Skin of body (tissue), 1 donor: ENCODE measurements at regions not wholly inside any gene's neighbourhood (a gene's known extent, or its start where the extent isn't known, plus 50 kb on each side); places are given as distances from the start of the nearest gene placed in this dataset.
"Not testable (repeated sequence)": the region's sequence is repeated elsewhere in the genome, so short reads cannot be mapped to it uniquely, and the experiment has no call there.

Source experiments
- DNase-seq: peaks from one replicate; lab custom pipeline; 2025; lab: John Stamatoyannopoulos, UW

GRCh38 chr1:203559523-203559922, 65.6 kb downstream of the OPTC start:
- no peak for DNase-seq

DNA sequence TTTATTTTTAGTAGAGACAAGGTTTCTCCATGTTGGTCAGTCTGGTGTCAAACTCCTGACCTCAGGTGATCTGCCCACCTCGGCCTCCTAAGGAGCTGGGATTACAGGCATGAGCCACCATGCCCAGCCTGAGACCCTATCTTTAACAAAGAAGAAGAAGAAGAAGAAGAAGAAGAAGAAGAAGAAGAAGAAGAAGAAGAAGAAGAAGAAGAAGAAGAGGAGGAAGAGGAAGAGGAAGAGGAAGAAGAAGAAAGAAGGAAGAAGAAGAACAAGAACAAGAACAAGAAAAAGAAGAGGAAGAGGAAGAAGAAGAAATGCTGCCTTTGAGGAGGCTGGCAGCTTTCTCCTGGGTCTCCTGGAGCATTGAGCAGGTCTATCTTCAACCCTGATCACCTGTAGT, 64.9 kb upstream of the ATP2B4 start:
- not testable (repeated sequence) for DNase-seq

DNA sequence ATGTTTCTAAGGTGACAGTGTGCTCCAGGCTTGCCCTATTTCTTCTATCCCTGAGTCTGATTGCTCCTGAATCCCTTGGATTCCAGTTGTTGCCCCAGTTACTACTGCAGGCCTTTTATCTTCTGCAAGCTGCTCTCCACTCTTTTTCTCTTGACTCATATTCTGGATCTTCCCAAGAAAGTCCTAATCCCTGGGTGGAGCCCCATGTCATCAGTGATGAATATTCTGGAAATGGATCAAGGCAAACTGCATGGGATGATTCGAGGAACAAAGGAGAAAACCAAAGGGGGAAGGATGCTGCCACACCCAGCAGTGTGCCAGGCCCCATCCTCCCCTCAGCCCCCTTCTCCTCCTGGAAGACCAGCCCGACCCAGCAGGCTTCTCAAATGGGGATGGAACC, 63.3 kb upstream of the ATP2B4 start:
- DNase-seq, result peak; percentile 43

DNA sequence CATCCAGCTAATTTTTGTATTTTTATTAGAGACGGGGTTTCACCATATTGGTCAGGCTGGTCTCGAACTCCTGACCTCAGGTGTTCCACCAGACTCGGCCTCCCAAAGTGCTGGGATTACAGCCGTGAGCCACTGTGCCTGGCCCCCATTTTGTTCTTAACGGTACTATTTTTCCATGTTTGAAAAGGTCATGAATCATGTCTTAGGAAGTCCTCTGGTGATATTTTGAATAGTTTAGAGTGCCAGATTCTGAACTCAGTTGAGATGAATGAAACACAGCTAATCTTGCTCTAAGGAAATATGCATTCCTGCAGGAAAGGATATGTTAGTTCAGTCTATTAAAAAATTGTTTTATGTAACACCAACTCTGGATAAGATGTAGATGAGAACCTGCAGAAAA, 62.6 kb upstream of the ATP2B4 start:
- DNase-seq, result no peak

GRCh38 chr1:203565049-203565448, 61.6 kb upstream of the ATP2B4 start:
- no peak for DNase-seq

GRCh38 chr1:203565981-203566380, 60.7 kb upstream of the ATP2B4 start:
- DNase-seq, result no peak

- not testable (repeated sequence) for DNase-seq
Observed at GRCh38 chr1:203566966-203567365, 59.7 kb upstream of the ATP2B4 start.

- DNase-seq, result peak; percentile 71
Observed at GRCh38 chr1:203567596-203567995, 59.0 kb upstream of the ATP2B4 start.

DNA sequence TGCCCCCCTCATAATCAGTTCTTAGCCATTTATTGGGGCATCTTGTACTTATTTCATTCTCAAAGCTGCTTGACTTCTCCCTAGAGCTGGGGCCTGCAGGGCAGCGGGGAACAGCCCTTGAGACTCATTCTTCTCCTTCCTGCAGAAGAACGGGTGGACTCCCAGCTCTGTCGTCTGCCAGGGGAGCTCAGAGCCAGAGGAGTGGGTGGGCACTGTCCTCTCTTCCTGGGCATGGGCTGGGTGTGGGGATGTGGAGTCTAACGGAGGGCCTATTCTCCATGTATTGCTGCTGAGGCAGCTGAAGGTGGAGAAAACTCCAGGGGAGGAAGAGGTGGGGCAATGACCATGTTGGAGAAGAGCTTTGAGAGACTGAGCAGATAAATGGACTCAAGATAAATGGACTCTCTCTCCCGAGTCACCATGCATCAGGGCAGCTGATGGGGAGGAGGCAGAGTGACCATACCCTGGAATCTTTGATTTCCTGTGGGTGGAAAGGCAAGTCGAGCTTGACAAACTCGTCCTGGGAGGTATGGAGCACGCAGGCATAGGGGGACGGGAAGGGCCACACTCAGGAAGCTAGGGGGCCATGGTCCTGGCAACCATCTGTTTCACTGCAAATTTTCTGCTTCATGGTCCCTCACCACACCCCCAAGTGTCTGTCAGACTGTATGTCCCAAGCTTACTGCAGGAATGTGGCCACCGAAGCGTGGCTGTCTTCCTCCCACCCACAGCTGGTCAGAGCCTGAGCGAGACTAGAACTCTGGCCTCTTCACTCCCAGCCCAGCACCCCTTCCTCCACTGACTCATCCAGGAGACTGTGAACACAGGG, 56.9 kb upstream of the ATP2B4 start:
- DNase-seq, result no peak

- DNase-seq, result no peak
Observed at GRCh38 chr1:203570805-203571204, 55.8 kb upstream of the ATP2B4 start.

DNA sequence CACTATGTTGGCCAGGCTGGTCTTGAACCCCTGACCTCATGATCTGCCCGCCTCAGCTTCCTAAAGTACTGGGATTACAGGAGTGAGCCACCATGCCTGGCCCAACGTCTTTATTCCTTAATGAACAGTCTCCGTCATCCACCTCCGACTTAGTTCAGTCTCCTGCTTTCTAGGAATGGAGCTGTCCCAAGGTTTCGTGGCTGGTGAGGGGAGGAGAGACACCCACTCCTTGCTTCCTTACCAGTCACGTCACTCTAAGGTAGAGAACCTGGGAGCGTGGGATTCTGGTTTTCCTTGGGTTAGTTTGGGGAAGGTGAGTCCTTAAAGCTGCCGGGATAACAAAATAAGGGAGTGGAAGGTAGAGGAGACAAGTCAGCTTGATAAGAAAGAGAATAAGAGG, 55.0 kb upstream of the ATP2B4 start:
- DNase-seq, result no peak

DNA sequence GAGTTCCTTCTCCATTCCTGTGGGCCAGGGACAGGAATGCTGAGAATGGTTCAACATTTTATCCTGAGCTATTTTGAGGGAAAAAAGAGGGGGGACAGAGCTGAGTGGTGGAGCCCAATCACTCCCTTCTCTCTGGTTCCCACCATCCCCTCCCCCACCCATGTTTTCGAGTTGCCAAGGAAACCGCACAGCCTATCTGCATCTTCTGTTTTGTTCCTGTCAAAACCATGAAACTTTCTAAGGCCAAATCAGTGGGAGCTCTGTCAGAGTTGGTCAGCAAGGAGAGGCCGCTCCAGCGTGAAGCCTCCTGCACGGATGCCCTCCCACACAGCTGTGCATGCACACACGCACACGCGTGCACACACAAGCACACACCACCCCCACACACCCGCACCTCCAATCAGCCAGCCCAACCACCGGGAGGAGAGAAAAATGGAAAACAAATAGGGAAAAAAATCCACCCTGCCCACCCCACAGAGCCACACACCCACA, 54.5 kb upstream of the ATP2B4 start:
- no peak for DNase-seq

DNA sequence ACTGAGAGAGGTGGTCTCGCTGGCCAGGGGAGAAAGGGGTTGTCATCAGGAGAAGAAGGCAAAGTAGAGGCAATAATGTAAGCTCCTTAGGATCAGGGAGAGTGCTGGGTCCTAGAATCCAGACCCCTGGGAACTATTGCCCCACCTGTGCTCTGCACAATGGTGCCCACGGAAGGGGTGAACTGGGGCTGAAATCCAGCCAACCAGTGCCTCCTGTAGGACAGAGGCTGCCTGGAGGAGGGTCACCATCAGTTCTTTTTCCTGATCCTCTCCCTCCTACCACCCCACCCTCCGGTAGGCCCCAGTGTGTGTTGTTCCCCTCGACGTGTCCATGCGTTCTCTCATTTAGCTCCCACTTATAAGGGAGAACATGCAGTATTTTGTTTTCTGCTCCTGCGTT, 52.9 kb upstream of the ATP2B4 start:
- no peak for DNase-seq
